DMS53 treated with DMSO at 0.1 percent for 48 hours (cell line): ENCODE measurements at regions not wholly inside any gene's neighbourhood (a gene's known extent, or its start where the extent isn't known, plus 50 kb on each side); places are given as distances from the start of the nearest gene placed in this dataset.
"Not testable (repeated sequence)": the region's sequence is repeated elsewhere in the genome, so short reads cannot be mapped to it uniquely, and the experiment has no call there.

Experiments
- DNase-seq: peaks from one replicate; lab custom pipeline; 2025; ENCODE audit not compliant: unreplicated experiment; lab: John Stamatoyannopoulos, UW

DNA sequence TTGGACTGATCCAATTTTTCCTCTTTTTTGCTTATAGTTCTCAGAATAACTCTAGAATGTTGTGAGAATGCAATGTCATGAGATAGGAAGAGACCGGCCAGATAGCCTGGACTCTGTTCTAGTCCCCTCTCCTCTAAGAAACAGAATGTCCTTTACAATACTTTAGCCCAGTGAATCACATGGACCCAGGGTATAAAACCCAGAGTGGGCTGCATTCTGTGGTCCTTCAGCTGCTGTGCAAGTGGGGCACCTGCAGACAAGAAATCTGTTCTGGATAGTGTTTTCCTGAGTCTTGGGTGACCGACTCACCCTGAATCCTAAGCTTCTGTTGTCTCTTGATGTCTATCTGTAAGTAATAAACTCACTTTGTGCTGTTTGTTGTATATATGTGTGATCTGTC lies 368.6 kb upstream of the DPH6 start:
- no peak for DNase-seq

DNA sequence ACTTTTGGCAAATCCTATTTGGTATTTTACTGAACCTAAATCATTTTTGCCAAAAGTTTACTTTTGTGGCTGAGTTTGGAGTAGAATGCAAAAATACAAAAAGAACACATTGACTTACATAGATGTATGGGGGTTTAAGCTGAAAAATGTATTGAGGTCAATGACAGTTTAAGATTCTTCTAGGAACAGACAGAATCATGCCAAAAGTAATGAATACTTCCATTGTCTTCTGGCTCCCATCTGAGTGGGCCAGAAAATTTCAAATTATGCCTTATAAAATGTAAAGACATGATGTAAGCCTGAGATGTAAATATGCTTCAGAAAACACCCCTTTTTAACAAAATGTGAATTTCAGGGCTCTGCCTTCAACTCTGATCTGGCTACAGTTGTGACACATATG lies 375.1 kb upstream of the DPH6 start:
- no peak for DNase-seq

DNA sequence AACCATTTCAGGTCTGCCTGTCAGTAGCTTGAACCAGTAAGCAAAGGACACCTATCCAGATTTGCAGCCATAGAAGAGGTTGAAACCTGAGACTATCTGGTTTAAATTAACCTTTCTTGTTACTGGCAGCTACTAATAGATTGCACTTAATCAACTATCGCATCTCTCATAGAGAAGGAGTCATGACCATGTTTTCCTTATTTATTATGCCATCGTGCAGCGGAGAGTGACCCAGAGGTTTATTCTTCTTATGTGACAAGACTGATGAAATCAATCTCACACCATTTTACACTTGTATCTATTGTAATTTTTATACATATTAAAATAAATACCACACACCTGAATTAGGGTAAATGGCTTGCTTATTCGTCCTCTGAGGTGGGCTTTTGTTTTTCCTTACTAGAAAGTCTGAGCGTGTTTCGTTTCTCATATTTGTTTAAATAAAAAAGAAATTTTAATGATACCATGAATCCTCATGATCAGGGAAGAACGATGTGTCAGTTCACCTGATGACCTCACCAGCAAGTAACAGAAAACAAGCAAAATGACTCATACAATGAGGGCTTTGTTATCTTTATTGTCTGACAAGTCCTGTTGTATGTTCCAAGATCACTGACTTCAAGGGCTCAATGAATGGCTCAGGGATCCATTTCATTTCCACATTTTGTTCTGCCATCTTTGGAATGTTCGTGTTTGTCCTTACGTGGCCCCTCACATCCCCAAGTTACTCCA lies 379.5 kb upstream of the DPH6 start:
- DNase-seq: peak; percentile 60

DNA sequence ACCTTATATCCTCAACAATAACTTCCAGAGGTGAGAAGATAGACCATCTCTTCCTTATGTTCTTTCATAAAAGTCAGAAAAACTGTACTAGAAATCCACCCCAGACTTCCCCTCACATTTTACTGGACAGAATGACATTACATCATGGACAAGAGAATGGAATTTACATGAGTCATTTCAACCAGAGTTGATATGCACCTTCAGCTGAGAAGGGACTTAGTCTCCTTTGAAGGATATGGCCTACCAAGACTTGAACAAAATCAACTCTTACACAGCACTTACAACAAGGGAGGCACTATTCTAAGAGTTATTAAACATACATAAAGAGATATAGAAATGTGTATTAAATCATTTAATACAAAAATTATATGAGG lies 380.0 kb upstream of the DPH6 start:
- DNase-seq: no peak

DNA sequence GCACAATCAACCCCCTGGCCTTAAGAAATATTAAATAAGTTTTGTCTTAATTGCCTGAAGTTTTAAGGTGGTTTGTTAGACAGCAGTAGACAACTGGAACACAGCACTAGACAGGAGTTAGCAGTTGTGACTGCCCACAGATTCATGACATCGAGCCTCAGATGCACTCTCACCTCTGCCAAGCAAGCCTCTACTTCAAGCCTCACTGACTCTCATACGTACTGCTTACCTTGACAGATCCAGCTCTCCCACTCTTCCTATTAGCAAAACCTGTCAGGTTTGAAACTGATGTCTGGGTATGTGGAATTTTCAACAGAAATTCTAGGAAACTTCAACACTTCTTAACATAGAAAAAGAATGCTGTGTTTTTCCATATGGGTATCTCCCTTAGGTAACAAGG lies 382.9 kb upstream of the DPH6 start:
- DNase-seq: no peak

DNA sequence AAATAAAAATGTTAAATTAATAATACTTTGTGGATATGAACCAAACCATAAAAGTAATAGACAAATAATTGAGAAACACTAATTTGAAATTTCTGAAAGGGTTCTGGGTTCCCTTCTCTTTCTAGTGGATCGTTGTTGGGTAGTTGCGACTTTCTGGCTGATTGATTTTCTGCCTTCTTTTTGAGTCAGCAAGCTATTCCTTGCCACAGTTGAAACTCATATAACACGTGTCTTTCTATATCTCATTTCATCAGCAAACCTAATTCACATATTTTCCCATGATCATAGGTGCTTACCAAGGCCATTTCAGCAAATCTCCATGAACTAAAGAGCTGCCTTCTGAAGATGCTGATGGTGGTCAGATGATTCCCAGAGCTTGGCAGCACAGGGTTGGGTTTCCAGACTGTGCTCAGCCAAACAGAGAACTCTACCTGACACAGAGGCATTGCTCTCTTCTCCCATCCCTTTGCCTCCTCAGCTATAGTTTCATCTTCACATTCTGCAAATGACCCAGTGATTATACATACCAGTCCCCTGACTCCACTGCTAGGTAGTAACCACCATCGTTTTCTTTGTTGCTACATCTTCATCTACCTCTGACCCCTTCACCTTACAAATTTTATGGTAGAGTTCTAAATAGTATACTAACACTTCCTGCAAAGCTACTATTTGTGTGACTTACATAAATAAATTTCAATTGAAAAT lies 383.9 kb upstream of the DPH6 start:
- DNase-seq: no peak

DNA sequence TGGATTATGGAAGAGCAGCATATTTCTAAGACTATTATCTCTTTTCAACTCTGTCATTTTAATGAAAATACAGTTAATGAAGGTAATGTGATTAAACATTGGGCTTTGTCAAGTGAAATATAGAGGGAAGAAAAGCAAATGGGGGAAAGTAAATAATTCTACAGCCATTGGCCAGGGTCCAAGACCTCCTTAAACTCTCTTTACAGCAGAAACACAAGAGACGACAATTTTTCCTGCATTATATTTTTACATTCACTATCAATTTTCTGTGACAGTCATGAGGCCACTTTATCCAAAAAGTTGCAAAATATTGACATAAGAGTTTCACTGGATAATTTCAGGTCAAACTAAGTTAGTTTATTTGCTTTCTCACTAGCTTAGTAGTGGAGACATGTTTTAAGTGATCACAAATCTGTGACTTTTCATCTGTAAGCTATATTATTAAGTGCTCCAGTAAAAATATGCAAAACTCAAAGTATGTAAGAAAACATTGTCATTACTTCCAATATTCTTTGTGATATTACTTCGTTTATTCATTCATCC lies 385.9 kb upstream of the DPH6 start:
- no peak for DNase-seq

DNA sequence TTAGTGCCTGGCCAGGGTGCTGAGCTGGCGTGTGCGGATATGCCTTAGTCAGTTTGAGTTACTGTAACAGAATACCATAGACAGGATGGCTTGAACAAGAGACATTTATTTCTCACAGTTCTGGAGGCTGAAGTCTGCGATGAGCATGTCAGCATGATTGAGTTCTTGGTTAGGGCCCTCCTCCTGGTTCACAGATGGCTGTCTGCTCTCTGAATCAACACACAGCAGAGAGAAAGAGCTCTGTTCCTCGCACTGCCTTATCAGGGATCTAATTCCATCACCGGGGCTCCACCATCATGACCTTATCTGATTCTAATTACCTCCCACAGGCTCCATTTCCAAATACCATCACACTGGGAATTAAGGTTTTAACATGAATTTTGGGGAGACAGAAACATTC lies 386.6 kb upstream of the DPH6 start:
- DNase-seq: no peak

DNA sequence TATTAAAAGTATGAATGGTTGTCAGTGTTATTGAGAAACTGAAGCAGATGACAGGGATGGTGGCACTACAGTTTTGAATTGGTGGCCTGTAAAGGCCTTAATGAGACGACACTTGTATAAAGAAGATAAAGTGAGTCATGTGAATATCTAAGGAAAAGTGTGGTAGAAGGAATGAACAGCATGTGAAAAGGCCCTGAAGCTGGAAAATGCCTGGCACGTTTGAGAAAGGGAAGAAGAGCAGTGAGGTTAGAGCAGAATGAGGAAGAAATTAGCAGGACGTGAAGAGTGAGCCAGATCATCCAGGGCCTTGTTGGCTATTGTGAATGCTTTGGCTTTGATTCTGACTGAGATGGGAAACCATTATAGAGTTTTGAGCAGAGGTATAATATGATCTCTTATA lies 387.6 kb upstream of the DPH6 start:
- no peak for DNase-seq

DNA sequence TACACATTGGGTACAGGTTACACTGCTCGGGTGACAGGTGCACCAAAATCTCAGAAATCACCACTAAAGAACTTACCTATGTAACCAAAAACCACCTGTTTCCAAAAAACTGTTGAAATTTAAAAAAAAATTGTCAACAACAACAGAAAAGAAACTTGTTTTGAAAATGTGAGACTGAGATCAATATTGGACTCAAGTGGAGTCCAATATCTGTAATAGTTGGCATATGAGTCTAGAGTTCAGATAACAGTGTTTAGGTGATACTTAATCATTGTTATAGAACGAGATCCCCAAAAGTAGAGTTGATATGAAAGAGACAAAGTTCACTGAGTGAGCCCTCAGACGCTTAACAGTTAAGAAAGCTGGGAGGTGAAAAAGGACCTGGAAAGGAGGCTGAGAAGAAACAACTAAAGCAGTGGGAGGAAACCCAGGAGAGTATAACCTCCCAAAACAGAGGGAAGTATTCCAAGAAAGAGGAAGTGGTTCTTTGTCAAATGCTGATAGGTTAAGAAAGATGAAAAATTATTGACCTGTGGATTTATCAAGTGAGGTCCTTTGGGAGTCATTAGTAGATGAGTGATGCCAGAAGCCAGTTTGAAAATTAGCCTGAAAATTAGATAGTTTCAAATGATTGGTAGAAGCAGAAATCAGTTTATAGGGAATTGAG lies 388.6 kb upstream of the DPH6 start:
- no peak for DNase-seq

DNA sequence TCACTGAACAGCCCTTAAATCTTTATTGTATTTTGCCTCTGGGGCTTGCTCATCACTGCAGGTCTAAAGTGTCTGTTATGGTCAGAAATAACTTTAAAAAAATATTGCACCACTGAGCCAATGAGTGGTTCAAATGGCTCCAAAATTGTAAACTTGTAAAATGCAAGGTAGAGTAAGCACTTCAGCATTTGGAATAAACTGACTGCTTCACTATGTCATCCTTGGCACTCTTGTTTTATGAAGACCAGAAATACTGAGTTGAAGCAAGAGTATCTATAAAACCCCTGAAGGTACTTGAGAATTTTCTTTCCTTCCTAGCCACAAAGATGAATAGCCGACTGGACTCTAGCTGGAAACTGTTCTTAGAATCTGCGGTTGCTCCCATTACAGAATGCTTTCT lies 390.3 kb upstream of the DPH6 start:
- no peak for DNase-seq

DNA sequence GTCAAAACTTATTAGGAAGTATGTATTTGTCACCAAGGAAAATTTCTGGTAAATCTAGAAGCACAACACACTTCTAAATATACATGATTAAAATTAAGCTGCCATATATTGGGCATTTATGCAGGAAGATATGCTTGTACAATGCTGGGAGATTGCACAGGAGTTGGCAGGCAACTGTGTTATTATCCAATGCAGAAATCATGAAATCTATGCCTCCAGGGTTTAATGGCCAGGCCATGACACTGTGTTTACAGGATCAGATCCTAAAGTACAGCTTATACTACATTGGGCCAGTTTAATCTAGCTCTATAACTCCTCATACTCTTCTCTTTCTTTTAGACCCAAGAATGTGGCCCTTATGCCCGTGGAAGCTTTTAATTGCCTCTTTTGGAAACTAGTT lies 391.4 kb upstream of the DPH6 start:
- DNase-seq: no peak

DNA sequence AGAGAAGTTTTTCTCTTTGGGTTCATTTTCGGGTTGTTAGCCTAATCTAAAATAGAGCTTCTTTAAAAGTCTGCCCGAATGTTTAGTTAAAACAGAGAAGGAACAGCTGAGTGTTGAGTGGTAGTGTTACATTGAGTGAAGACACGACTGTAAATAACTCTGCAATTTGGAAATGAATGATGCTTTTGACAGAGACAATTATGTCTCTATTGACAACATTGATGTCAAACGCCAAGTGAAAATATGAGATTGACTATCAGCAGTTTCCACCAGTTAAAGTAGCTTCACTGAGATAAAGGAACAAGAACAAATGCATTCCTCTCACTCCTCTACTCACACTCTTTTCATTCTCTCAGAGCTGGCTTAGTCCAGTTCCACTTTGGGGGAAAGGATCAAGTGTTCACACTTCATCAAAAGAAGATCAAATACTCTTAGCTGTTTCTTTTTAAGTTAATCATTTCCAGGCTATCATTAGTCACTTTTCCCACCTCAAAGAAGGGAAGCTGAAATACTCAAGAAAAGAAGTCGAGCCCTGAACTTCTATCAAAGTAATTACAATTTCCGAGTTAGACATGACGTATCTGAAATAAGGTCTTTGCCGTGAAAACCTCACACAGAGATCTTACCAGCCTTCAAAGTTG lies 399.1 kb upstream of the DPH6 start:
- DNase-seq: no peak

DNA sequence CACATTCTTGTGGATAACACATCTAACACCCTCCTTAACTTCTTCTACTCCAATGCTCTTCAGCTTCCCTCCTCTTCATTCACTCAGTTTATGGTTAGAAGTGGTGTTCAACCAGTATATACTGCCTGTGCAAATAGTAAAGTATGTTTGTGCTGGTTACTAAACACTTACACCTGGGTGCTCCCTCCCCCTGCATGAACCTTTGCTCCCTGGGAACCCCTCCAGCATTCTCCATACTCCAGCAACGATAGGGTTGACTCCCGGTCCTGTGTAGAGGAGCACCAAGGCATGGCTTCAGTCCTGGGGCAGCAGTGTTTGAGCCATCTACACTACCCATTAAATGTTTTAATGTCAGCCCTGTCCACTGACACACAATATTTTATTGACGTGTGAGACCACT lies 407.5 kb upstream of the DPH6 start:
- no peak for DNase-seq

DNA sequence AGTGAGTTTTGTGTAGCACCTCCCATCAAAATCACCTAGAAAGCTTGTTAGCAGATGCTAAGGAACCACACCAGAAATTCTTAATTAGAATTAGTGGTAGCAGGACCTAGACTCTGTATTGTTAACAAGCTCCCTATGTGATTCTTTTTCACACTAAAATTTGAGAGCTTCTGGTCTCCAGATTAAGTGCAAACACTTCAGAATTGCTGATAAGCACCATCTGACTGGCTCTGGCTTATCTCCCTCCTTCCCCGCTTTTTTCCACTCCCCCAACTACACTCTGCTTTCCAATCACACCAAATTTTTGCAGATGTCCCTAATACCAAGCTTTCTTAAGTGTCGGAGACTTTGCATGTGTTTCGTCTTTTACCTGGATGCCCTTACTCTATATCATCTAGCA lies 410.1 kb upstream of the DPH6 start:
- DNase-seq: no peak

DNA sequence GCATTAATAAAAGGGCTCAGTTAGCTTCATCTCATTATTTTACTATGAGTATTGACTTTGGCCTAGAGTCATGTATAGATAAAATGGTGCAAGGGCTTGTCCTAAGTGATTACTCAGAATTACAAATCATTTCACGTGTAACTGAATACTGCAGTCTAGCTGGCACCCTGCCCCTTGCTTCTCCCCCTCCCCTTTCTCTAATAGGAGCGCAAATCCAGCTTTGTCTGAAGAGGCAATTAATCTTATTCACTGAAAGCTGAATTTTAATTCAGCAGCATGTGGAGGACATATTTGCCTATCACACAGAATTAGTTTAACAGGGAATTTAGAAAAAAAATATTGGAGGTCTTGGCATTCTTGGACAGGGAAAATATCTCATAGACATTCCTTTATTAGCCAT lies 412.1 kb upstream of the DPH6 start:
- DNase-seq: no peak

DNA sequence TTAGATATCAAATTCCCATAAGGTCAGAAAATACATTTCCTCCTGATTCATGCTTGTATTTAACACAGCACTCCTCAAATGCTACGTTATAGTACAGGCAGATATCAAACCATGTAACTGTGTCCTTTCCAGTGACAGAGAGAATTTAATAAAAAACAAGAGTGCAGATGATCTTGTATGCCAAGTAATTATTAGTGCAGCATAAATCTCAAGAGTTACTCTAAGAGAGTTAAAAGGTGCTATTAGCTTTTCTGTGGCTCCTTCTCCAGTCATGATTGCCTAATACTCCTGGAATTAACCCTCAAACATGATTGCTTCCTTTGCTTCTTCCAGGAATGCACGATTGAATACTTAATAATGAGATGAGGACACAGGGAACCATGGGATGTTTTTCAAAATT lies 413.0 kb upstream of the DPH6 start:
- no peak for DNase-seq

DNA sequence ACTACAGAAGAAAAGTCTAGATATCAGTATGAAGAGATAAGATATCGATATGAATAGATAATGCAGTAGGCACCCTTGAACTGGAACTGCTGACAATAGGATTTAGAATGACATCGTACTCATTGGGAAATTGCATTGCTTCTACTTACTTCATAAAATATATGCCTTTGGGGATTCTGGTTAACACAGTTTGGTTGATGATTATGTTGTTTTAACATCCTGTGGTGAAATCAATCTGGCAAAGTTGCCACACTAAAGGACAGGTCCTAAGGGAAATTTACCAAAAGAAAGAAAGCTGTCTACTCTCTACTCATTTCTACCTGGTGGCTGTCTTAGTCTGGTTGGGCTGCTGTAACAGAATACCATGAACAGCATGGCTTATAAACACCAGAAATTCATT lies 417.4 kb upstream of the DPH6 start:
- DNase-seq: no peak

DNA sequence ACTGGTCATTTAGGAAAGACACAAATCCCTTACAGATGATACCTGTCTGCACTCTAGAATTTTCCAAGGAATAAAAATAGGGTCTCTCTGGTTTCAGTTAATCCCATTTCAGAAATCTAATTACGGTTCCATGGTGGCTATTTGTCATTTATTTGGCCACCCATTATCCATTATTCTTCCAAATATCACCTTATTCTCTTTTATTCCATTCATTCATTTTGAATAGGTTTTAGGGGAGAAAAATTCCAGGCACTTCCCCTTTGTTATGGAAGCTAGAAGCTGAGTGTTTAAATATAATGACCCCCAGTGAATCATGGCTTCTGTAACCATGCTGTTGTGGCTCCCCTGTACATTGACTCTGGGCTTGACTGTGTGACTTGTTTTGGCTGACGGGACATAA lies 420.8 kb upstream of the DPH6 start:
- no peak for DNase-seq

DNA sequence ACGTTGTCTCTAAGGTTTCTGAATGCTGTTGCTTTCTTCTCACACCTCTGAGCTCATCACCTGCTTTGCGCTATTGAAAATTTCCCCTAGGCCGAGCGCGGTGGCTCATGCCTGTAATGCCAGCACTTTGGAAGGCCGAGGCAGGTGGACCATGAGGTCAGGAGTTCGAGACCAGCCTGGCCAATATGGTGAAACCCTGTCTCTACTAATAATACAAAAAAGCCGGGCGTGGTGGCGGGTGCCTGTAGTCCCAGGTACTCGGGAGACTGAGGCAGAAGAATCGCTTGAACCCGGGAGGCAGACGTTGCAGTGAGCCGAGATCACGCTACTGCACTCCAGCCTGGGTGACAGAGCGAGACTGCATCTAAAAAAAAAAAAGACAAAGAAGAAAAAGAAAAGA lies 422.0 kb upstream of the DPH6 start:
- not testable (repeated sequence) for DNase-seq

DNA sequence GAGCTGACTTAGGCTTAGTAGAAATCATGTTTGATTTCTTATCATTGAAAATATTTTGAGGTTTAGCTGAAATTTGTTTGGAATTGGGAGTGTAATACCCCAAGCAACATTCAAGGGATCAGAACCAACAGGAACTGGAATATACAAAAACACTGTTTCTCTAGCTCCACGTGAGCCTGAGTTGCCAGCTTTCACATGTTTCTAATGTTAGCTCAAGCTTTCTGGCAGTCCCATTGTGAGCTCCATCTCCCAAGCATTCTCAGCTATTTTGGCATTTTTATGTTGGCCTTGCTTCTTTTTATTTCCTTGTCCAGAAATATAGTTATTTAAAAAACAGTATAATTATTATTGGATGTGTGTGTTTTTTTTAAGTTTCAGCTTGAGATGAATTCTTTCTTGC lies 427.1 kb upstream of the DPH6 start:
- no peak for DNase-seq

DNA sequence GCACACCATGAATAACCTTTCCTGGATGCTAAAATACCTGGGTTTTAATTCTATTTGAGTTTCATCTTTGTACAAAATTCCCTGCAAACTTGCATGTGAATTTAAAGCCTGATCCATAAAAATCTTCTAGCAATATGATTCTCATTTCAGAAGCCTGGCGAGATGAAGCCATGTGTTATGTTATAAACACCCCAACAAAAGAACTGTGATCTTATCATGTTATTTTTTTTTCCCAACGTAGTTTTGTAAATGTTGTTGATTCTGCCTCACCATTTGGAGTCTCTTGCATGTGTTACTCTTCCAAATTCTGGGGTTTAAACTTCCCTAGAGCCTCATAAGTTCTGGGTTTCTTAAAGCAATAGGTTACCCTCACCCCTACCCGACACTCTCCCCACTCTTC lies 428.1 kb upstream of the DPH6 start:
- DNase-seq: no peak
